GF-D8 (cell line): ENCODE measurements at regions not wholly inside any gene's neighbourhood (a gene's known extent, or its start where the extent isn't known, plus 50 kb on each side); places are given as distances from the start of the nearest gene placed in this dataset.

Source experiments
- DNase-seq: peaks from one replicate; lab custom pipeline; 2025; lab: John Stamatoyannopoulos, UW

DNA sequence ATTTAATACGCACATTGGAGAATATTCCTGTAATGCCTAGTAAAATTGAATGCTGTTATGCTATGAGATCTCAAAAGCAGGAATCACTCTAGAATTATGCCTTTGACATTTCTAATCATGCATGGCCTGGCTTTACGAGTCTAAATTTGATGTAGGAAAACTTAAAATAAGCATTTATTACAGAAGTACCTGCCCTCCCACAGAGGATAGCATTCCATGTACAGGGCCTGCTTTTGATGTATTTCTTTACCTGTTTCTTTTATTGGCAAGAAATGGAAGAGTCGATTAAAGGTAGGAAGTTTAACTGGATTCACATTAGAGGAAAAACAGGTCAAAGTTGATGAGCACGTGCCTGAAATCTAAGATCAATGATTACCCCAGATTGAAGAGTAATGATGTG, 219.5 kb downstream of the PCDH7 start:
- DNase-seq, result no peak

DNA sequence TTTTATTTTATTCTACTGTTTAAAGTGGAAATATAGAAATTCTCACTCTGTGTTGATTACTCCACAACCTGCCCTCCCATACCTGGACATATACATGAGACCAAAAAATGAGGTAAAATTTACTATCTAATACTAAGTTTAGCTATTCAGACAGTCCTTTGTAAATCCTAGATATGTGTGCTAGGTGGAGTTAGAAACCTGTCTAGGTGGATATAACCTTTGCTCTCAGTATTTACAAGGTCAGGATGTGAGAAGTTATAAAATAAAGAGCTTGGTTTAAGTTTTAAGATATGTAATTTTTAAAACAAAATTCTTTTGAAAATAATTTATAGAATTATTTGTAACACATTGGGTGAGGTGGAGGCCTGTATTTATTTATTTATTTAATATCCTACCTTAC, 221.5 kb downstream of the PCDH7 start:
- DNase-seq, result no peak

DNA sequence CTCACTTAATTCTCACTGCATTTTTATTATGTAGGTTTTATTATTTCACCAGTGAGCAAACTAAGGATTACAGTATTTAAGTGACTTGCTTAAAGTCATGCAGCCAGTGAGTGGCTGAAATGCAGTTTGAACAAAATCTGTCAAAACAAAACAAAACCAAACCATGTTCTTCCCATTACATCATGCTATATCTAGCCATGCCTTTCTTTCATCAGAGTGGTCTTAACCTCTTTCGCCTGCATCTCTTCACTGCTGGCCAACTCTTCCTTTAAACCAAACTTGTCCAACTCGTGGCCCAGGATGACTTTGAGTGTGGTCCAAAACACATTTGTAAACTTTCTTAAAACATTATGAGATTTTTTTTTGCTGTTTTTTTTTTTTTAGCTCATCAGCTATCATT, 223.2 kb downstream of the PCDH7 start:
- no peak for DNase-seq

DNA sequence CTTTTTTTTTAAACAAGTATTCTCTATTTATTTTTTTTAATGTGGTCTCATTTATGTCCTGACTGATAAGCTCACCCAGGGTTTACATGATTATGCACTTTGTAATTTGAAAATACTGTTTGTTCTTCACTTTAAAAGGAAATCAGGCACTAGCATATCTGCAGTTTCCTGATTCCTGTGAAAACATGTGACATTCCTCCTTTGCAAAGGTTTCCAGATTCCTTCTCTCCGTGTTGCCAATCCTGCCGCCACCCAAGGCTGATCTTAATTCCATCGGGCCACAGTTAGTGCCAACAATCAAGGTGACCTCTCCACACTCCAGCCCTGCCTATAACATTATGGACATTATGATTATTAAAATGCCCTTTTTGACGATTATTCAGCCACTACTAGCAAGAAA, 225.4 kb downstream of the PCDH7 start:
- no peak for DNase-seq

DNA sequence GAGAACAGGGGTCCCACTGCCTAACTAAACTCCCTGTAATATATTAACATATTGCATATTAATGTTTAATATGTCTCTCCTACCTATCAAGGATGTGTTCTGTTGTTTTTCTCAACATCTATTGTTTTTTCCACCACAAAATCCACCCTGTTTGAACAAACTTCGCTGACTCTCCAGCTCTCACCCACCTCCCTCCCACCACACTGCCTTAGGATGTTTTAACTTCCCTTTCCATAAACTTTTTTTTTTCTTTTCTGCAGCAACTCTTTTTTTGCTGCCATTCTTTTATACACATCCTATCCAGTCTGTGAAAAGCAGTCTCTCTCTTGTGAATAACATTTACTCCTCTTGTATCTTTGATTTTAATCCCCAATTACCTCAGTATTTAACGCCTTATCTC, 226.1 kb downstream of the PCDH7 start:
- DNase-seq, result no peak

DNA sequence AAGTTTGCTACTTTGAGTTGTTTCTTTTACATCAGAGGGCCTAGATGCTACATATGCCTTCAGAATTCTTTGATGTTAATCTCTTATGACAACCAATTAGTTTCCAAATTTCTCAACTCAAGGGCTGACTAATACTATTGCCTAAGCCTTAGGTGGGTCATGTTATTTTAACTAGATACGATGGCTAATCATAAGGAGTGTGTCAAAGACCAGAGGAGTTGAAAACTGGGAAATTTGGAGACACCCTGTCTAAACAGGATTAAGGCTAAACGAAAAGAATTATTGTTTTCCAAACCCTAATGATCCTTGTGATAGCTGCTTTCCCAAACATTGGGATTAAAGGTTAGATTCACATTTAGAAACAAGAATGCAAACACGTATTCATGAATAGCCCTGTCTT, 228.5 kb downstream of the PCDH7 start:
- no peak for DNase-seq

DNA sequence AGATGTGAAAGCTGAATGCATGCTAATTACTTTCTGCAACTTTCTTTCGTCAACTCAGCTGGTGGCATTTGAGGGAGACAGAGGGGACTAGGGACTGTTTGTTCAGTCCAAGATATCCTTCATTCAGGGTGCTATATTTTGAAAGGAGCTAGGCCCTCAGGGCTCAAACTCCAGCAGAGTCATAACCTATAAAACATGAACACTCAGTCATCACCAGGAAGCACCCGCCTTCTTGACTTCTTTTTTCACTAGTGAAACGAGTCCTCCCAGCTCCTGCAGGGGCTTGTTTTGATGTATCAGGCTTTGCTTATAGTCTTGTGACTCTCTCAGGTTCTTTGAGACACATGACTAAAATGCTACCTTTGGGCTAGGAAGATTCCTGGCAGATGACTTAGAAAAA, 230.6 kb downstream of the PCDH7 start:
- DNase-seq, result no peak

DNA sequence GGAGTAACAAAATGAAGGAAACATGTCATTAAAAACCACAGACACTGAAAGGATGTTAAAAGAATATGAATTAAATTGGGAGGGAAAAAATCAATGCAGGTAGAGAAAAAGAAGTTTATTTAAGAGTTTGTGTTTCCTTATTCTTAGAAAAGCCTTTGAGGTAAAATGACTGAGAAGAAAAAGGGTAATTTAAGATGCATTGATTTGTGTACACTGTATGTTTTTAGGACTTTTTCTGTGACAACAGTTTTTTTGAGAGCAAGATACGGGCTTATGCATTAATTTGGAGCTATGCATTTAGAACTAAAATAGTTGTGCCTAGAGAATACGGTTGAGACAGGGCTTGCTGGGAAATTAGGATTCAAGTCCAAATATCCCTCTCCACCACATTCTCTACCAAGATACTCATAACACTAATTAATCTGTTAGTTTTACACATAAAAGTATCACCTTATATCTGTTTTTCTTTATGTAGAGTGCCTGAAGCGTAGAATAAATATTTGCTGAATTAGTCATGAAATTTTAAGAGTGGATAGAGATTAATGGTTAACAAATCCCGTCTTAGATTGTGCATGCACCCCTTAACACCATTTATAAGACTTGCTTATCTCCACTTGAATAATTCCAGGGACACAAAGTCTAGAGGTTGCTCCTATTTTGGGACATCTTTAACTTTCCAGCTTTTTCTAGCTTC, 232.5 kb downstream of the PCDH7 start:
- no peak for DNase-seq

DNA sequence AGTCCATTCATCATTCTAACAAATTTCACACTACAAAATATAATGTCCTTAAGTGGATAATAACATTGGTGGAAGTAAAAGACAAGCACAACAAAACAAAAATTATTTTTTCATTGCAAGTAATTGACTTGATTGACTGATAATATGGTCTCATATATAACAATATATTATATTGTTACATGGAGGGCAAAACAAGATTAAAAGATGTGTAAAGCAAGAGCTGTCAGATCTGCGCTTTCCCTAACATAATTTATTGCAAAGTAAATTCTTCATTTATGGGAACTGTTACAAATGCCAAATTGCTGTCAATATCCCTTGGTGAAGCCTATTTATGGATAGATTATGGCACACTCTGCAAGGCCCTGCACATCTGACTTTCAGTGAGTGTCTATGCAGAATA, 233.6 kb downstream of the PCDH7 start:
- no peak for DNase-seq

DNA sequence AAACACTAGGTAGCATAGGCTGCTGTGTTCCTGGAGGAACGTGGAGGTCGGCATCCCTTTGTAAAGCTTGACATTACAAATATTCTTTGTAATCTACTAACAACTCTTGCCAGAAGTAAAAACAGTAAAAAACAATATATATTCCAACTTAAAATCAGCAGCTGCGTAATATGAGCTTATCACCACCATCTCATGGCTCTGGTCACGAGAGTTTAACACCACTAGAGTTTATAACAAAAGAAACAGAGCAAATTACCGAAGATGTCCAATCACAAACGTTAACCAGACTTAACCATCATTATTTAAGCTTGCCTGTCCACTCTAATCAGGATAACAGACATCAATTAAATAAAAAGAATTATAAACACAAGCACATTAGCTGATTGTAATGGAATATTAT, 236.7 kb downstream of the PCDH7 start:
- DNase-seq, result no peak

DNA sequence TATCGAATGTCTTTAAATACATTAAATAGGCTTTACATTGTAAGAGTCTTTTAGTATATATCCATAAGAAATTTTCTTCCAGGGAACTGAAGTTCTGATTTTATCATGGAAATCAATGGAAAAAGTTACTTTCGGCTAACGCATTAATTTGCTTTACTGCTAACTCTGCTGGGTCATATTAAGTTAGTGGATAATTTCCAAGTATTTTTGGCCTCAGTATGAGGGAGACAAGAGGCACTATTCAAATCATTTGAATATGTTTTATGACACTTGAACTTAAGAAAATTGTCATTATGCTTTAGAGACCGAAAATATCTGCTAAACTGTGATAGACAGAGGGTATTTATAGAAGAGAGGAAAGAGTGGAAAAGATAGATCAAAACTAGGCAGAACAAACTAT, 237.5 kb downstream of the PCDH7 start:
- no peak for DNase-seq

DNA sequence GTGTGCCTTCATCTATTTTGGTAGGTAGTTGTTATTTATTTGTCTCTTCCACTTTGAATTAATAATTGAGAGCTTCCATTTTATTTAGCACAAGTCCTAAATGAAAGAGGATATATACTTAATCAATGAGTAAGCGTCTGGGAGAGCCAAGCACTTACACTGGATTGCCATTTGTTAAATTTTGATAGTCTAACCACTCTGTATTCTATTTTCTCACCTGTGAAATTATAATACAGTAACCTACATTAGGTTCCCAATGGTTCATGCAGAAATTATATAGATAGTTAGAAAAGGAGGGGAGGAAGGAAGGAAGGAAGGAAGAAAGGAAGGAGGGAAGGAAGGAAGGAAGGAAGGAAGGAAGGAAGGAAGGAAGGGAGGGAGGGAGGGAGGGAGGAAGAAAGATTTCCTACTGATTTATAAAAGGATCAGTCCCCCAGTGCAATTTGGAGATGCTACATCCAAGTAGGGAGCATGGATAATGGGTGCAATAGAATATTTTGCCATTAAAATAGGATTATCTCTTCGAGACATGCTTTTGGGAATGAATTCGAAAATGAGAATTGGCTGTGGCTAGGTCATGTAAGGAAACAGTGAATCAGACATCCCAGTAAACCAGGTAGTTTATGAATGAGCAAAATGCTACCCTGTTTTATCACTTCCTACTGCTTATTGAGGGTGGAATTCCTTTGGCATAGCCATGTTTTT, 239.8 kb downstream of the PCDH7 start:
- DNase-seq, result no peak

DNA sequence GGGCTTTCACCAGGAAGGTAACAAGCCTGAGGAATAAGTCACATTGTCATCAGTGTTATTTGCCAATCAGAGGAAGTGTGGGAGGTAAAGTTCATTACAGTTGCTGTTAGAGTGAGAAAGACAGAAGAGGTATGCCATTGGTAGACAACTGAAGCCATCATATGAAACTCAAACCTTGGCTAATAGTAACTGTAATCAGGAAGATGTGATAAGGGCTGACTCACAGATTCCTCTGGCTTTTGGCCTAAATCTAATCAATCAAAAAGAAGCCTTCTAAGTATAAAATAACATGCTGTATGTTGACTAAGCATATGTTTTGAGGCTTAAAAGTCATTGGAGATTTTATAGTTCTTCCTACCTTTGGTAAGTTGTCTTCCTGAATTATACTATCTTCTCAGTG, 242.8 kb downstream of the PCDH7 start:
- DNase-seq, result no peak

DNA sequence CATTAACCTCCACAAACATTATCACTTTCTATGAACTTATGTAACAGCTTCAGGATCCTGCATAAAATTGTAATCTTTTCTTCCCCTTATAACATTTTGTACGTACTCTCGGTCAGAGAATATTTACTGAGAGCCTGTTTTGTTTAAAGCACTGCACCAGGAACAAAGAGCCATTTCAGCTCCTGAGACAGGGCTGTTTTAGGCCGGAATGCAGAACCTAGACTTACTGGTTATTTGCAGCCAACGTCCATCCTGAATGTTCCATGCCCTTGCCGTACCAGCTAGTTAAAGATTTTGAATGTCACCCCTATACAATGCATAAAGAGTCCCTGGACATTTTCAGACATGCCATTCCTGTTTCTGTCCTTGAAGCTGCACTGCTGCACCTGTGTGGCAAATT, 248.8 kb downstream of the PCDH7 start:
- no peak for DNase-seq

DNA sequence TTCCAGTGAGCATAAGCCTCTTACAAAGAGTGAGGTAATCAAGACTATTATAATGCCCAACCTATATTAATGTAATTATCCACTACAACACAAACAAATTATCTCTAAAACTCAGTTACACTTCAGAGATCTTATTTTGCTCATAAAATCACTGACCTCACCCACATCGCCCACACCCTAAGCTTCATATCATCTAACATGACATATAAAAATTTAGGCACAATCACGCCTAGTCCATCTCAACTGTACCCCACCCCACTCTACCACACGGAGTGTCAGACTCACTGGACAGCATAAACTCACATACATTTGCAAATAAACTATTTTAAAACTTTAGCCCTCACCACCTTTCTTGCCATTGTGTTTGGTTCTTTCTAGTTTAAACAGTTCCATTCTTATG, 252.4 kb downstream of the PCDH7 start:
- DNase-seq, result no peak

DNA sequence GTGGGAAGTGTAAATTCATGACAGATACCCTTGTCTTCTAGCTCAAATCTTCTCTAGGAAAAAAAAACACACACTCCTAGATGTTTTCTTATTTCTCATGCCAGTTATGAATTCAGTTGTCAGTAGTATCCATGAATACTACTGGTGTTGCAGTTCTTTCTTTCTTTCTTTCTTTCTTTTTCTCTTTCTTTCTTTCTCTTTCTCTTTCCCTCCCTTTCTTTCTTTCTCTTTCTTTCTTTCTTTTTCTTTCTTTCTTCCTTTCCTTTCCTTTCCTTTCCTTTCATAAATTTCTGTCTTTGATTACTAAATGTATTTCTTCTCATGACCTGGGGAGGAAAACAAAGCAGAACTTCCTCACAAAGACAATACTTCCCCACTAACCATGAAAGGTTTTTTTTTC, 253.8 kb downstream of the PCDH7 start:
- no peak for DNase-seq

DNA sequence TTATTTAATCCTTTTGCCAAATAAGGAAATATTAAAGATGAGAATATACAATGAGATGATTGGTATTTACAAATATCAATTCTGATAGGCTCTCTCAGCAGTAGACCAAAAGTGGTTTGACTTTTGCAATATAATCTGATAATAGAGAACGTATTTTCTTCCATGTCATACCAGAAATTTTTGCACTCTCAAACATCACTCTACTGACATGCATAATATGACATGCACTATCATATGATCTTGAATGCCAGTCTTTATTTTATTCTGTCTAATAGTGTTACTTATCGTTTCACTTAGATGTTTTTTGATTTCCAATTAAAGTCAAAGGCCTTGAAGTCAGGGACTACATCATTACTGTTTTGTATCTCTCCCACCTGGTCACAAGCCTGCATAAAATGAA, 259.2 kb downstream of the PCDH7 start:
- DNase-seq, result no peak

DNA sequence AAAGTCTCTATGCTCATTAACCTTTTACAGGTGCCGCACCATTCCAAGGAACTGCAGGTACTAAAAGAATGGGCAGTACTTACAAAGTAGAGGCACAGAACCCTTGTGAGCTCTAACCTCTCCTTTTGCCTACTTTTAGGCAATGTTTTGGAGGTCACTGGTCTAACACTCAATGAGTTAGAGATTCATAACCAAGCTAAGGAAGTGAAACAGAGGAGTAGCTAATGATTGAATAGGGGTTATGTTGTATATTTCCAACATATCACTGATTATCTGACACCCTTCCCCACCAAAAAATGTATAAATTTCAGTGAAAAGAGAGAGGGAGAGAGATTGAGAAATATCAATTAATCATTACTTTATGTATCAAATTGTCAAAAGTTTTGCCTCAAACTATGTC, 269.3 kb downstream of the PCDH7 start:
- no peak for DNase-seq

DNA sequence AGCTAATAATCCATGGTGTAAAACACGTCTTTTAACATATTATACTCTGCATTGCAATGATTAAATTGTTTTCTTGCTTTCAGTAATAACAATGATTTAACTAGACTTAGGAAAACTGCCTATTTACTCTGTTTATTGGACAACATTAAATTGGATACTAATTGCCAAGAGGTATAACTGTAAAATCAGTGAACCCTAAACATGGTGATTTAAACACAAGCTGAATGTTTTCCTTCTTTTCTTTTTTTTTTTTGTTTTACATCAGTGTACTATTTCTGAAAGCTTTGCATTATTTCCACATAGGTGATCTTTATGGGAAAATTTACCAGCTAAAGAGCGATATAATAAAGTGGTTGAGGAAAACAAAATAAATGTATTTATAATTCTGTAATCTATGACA, 276.7 kb downstream of the PCDH7 start:
- no peak for DNase-seq

DNA sequence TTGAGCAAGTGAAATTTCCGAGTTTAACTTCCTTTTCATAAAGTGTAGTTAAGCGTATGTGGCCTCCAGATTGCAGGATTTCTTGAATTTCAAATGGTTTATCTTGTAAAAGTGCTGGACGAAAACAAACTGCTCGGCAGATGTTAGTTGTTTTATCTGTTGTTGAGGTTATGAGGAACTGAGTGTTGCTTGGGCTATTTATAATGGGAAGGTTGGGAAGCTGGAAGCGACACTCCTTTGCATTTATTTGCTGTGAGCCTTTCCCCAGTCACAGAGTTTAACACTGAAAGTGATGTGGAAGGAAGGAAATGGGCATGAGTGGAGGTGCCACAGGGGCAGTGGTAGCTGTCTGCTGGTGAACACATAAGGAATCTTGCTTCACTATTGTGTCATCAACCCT, 284.9 kb downstream of the PCDH7 start:
- no peak for DNase-seq

DNA sequence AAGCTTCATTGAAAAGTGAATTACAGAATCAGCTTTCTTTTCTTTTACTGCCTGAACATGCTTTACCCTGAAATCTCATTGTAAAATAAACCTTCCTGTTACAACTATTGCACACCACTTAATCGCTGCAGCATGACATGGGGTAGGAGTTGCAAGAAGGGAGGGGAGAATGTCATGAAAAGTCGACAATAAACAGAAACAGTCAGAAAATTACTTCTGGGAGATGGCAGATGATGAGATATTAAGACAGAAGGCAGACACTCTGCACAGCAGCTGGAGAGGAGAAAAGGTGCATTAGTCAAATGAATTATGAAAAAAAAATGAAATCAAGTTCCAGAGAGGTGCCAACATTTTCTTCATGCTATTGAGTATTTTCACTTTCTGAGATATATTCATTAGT, 287.7 kb downstream of the PCDH7 start:
- DNase-seq, result no peak

DNA sequence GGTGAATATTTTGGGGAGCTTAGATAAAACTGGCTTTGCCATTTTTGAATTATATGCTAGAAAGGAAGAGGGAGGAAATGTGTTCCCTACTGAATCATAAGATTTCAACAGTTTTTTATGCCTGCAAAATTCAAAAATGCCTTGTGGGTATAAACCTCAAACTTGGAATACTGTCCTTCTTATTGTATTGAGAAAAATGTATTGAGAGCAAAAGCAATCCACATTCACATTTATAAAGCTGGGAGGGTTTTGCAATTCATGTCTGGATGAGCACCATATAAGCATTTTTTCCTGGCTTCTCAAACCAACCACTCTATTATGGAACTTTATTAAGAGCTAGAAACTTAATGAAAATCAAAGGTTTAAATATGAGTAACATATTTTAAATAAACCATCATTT, 289.8 kb downstream of the PCDH7 start:
- DNase-seq, result no peak

DNA sequence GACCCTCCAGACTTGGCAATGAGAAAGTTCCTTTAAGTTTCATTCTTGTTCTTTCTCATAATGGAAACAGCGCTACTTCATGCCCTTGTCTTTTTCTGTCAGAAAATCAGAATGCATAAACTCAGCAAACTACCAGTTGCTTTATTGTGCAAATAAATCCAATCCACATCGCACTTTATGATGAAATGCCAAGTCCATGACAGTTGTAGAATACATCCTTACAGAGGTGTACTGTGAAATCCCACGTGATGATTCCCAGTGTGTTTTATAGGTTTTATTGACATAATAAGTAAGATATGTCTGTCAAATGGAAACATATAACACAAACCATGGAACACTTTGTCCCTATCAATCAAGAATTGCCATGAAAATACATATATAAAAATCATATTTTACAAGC, 295.0 kb downstream of the PCDH7 start:
- DNase-seq, result no peak
